ENCODE measurements at regions not wholly inside any gene's neighbourhood (a gene's known extent, or its start where the extent isn't known, plus 50 kb on each side); places are given as distances from the start of the nearest gene placed in this dataset.

DNA sequence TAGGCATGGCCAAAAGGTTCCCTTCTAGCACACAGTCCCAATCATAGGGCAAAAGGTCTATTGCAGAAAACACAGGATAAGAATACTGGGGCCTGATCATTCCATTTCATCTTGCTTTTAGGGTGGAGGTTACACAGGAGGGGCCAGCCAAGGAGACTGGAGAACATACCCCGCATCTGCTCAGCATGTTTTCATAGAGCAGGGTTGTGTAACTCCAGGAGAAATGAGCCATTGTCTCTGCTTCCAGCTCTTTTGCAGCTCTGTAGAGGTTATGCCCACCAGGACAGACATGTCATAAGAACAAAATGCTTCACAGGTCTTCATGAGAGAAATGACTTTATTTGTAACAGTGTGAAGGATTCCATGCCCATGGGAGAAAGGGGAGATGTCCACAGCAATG is 742.8 kb downstream of the DACH1 start:
- Histone ChIP-seq H3K4me3 (ENCODE audit: low read length) (no peak overlapping the region), H3K27me3 (ENCODE audit: insufficient read depth, low read length) (no peaks in the 10 kb centered on the region), H3K27ac (ENCODE audit: low read length) (no peak overlapping the region), H3K9ac (ENCODE audit: low read depth, low read length) (no peak overlapping the region), H3K36me3 (ENCODE audit: insufficient read depth, low read depth, low read length) (no peaks in the 10 kb centered on the region), H3K9me3 (ENCODE audit: insufficient read depth, low read depth, low read length) (no peaks in the 10 kb centered on the region), H3K4me1 (ENCODE audit: insufficient read depth, low read length) (no peaks in the 10 kb centered on the region)

DNA sequence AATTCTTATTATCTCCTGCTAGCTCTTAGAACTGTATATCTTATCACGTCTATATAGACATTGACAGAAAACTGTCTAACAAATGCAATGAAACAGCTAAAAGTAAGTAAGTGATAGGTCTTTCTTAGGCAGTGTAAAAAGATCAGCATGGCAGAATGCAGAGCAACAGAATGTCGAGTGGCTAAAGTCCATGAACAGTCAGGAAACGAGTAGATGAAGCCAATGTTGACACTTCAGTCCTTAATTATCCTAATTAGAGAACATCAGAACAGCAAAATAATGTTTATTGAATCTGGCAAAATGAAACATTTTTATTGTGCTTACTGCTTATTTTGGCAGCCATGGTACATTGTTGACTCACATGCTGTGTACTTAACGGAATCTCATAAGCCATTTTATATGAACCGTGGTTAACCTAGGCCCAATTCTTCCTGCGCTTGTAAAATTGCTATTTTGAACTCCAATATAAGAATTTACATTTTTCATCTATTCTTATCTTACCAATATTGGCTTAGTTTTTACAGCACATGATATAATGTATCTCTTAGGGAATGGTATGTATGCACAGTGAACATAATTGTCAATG is 748.1 kb downstream of the DACH1 start:
- no peak overlapping the region for H3K9ac ChIP-seq (ENCODE audit: low read depth, low read length)
- H3K36me3 ChIP-seq (ENCODE audit: insufficient read depth, low read depth, low read length), result no peaks in the 10 kb centered on the region
- no peak overlapping the region for H3K27ac ChIP-seq (ENCODE audit: low read length)
- H3K4me3 ChIP-seq (ENCODE audit: low read length), result no peak overlapping the region
- H3K9me3 ChIP-seq (ENCODE audit: insufficient read depth, low read depth, low read length), result no peaks in the 10 kb centered on the region
- peaks cover 5% of the 10 kb centered on the region; the same call in 1 of the 2 replicates for H3K4me1 ChIP-seq (ENCODE audit: insufficient read depth, low read length)
- no peaks in the 10 kb centered on the region for H3K27me3 ChIP-seq (ENCODE audit: insufficient read depth, low read length)

- Histone ChIP-seq H3K9me3 (ENCODE audit: insufficient read depth, low read depth, low read length) (no peaks in the 10 kb centered on the region), H3K27ac (ENCODE audit: low read length) (no peak overlapping the region), H3K4me3 (ENCODE audit: low read length) (no peak overlapping the region), H3K27me3 (ENCODE audit: insufficient read depth, low read length) (no peaks in the 10 kb centered on the region), H3K36me3 (ENCODE audit: insufficient read depth, low read depth, low read length) (no peaks in the 10 kb centered on the region), H3K4me1 (ENCODE audit: insufficient read depth, low read length) (peaks cover 5% of the 10 kb centered on the region; the same call in 1 of the 2 replicates), H3K9ac (ENCODE audit: low read depth, low read length) (no peak overlapping the region)
Measured at GRCh38 chr13:71117920-71118319, 749.1 kb downstream of the DACH1 start.

GRCh38 chr13:71115301-71115700 is 751.7 kb downstream of the DACH1 start:
- Histone ChIP-seq H3K4me1 (ENCODE audit: insufficient read depth, low read length) (peaks cover 5% of the 10 kb centered on the region; the same call in 1 of the 2 replicates), H3K9me3 (ENCODE audit: insufficient read depth, low read depth, low read length) (no peaks in the 10 kb centered on the region), H3K27ac (ENCODE audit: low read length) (no peak overlapping the region), H3K4me3 (ENCODE audit: low read length) (no peak overlapping the region), H3K27me3 (ENCODE audit: insufficient read depth, low read length) (no peaks in the 10 kb centered on the region), H3K36me3 (ENCODE audit: insufficient read depth, low read depth, low read length) (no peaks in the 10 kb centered on the region), H3K9ac (ENCODE audit: low read depth, low read length) (no peak overlapping the region)

GRCh38 chr13:71096421-71096820 is 770.6 kb downstream of the DACH1 start:
- Histone ChIP-seq H3K36me3 (ENCODE audit: insufficient read depth, low read depth, low read length) (no peaks in the 10 kb centered on the region), H3K27ac (ENCODE audit: low read length) (no peak overlapping the region), H3K27me3 (ENCODE audit: insufficient read depth, low read length) (no peaks in the 10 kb centered on the region), H3K9ac (ENCODE audit: low read depth, low read length) (no peak overlapping the region), H3K4me3 (ENCODE audit: low read length) (no peak overlapping the region), H3K4me1 (ENCODE audit: insufficient read depth, low read length) (no peaks in the 10 kb centered on the region), H3K9me3 (ENCODE audit: insufficient read depth, low read depth, low read length) (no peaks in the 10 kb centered on the region; the same call in 1 of the 2 replicates)

- no peak overlapping the region for H3K4me3 ChIP-seq (ENCODE audit: low read length)
- H3K9me3 ChIP-seq (ENCODE audit: insufficient read depth, low read depth, low read length), result no peaks in the 10 kb centered on the region; the same call in 1 of the 2 replicates
- no peak overlapping the region for H3K9ac ChIP-seq (ENCODE audit: low read depth, low read length)
- no peaks in the 10 kb centered on the region for H3K4me1 ChIP-seq (ENCODE audit: insufficient read depth, low read length)
- H3K36me3 ChIP-seq (ENCODE audit: insufficient read depth, low read depth, low read length), result no peaks in the 10 kb centered on the region
- no peak overlapping the region for H3K27ac ChIP-seq (ENCODE audit: low read length)
- H3K27me3 ChIP-seq (ENCODE audit: insufficient read depth, low read length), result no peaks in the 10 kb centered on the region
Measured at GRCh38 chr13:71090990-71091389, 776.0 kb downstream of the DACH1 start.

DNA sequence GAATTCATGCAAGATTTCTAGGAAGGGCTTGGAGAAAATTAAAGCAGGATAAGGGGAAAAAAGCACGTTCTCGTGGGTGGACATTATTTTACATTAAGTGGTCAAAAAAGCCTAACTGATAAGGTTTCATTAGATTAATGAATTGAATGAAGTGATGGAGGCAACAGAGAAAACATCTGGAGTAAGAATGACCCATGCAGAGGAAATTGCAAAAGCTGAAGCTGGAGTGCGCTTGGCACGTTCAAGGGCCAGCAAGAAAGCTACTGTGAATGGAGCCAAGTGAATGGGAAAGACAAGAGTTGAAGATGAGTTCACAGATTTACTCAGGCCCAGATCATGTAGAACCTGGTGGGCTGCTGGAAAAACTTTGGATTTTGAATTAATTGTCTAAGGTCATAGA is 777.9 kb downstream of the DACH1 start:
- H3K4me1 ChIP-seq (ENCODE audit: insufficient read depth, low read length), result no peaks in the 10 kb centered on the region
- H3K9me3 ChIP-seq (ENCODE audit: insufficient read depth, low read depth, low read length), result no peaks in the 10 kb centered on the region
- no peak overlapping the region for H3K9ac ChIP-seq (ENCODE audit: low read depth, low read length)
- H3K4me3 ChIP-seq (ENCODE audit: low read length), result no peak overlapping the region
- H3K27ac ChIP-seq (ENCODE audit: low read length), result no peak overlapping the region
- H3K27me3 ChIP-seq (ENCODE audit: insufficient read depth, low read length), result no peaks in the 10 kb centered on the region
- H3K36me3 ChIP-seq (ENCODE audit: insufficient read depth, low read depth, low read length), result no peaks in the 10 kb centered on the region

- H3K36me3 ChIP-seq (ENCODE audit: insufficient read depth, low read depth, low read length), result no peaks in the 10 kb centered on the region
- H3K9ac ChIP-seq (ENCODE audit: low read depth, low read length), result no peak overlapping the region
- no peaks in the 10 kb centered on the region for H3K4me1 ChIP-seq (ENCODE audit: insufficient read depth, low read length)
- H3K9me3 ChIP-seq (ENCODE audit: insufficient read depth, low read depth, low read length), result no peaks in the 10 kb centered on the region
- H3K27me3 ChIP-seq (ENCODE audit: insufficient read depth, low read length), result no peaks in the 10 kb centered on the region
- no peak overlapping the region for H3K4me3 ChIP-seq (ENCODE audit: low read length)
- no peak overlapping the region for H3K27ac ChIP-seq (ENCODE audit: low read length)
Measured at GRCh38 chr13:71087432-71087831, 779.6 kb downstream of the DACH1 start.

DNA sequence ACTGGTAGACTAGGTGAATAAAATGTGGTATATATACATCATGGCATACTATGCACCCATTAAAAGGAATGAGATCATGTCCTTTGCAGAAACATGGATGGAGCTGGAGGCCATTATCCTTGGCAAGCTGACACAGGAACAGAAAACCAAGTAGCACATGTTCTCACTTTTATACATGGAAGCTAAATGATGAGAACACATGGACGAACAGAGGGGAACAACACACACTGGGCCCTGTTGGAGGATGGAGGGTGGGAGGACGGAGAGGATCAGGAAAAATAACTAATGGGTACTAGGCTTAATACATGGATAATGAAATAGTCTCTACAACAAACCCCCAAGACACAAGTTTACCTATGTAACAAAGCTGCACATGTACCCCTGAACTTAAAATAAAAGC is 780.0 kb downstream of the DACH1 start:
- H3K4me1 ChIP-seq (ENCODE audit: insufficient read depth, low read length), result no peaks in the 10 kb centered on the region
- no peak overlapping the region for H3K9ac ChIP-seq (ENCODE audit: low read depth, low read length)
- no peaks in the 10 kb centered on the region for H3K36me3 ChIP-seq (ENCODE audit: insufficient read depth, low read depth, low read length)
- no peaks in the 10 kb centered on the region for H3K9me3 ChIP-seq (ENCODE audit: insufficient read depth, low read depth, low read length)
- H3K27ac ChIP-seq (ENCODE audit: low read length), result no peak overlapping the region
- H3K4me3 ChIP-seq (ENCODE audit: low read length), result no peak overlapping the region
- no peaks in the 10 kb centered on the region for H3K27me3 ChIP-seq (ENCODE audit: insufficient read depth, low read length)

GRCh38 chr13:71082631-71083030 is 784.4 kb downstream of the DACH1 start:
- no peaks in the 10 kb centered on the region for H3K4me1 ChIP-seq (ENCODE audit: insufficient read depth, low read length)

GRCh38 chr13:71079638-71080037 is 787.4 kb downstream of the DACH1 start:
- no peak overlapping the region for H3K9ac ChIP-seq (ENCODE audit: low read depth, low read length)
- no peaks in the 10 kb centered on the region for H3K9me3 ChIP-seq (ENCODE audit: insufficient read depth, low read depth, low read length)
- no peak overlapping the region for H3K27ac ChIP-seq (ENCODE audit: low read length)
- no peaks in the 10 kb centered on the region for H3K27me3 ChIP-seq (ENCODE audit: insufficient read depth, low read length)
- H3K4me3 ChIP-seq (ENCODE audit: low read length), result no peak overlapping the region
- peaks cover 6% of the 10 kb centered on the region; the same call in 1 of the 2 replicates for H3K4me1 ChIP-seq (ENCODE audit: insufficient read depth, low read length)
- H3K36me3 ChIP-seq (ENCODE audit: insufficient read depth, low read depth, low read length), result no peaks in the 10 kb centered on the region

More at GRCh38 chr13:71082631-71083030, 784.4 kb downstream of the DACH1 start:
- Histone ChIP-seq H3K9ac (ENCODE audit: low read depth, low read length) (no peak overlapping the region), H3K36me3 (ENCODE audit: insufficient read depth, low read depth, low read length) (no peaks in the 10 kb centered on the region), H3K27me3 (ENCODE audit: insufficient read depth, low read length) (no peaks in the 10 kb centered on the region), H3K9me3 (ENCODE audit: insufficient read depth, low read depth, low read length) (no peaks in the 10 kb centered on the region), H3K4me3 (ENCODE audit: low read length) (no peak overlapping the region), H3K27ac (ENCODE audit: low read length) (no peak overlapping the region)

- Histone ChIP-seq H3K27ac (ENCODE audit: low read length) (no peak overlapping the region), H3K9me3 (ENCODE audit: insufficient read depth, low read depth, low read length) (no peaks in the 10 kb centered on the region), H3K9ac (ENCODE audit: low read depth, low read length) (no peak overlapping the region), H3K4me1 (ENCODE audit: insufficient read depth, low read length) (no peaks in the 10 kb centered on the region), H3K4me3 (ENCODE audit: low read length) (no peak overlapping the region), H3K36me3 (ENCODE audit: insufficient read depth, low read depth, low read length) (no peaks in the 10 kb centered on the region), H3K27me3 (ENCODE audit: insufficient read depth, low read length) (no peaks in the 10 kb centered on the region)
Measured at GRCh38 chr13:71068041-71068440, 799.0 kb downstream of the DACH1 start.

Data from iPS-20b (cell line).